WTC11 (cell line): ENCODE measurements at regions not wholly inside any gene's neighbourhood (a gene's known extent, or its start where the extent isn't known, plus 50 kb on each side); places are given as distances from the start of the nearest gene placed in this dataset.

ENCODE experiments used
- ATAC-seq: fragments of 200-7000 bp; cut with Tn5 transposase; 2 replicates; pipeline ENCODE4 v1.10.0; 2021; ENCODE audit warnings: mild to moderate bottlenecking, moderate library complexity
- CTCF ChIA-PET: fragments of 300-600 bp; sonication (Branson Sonifier 250); formaldehyde crosslinking; loops from one replicate; lab custom pipeline; 2021; ENCODE audit warnings: antibody characterized with exemption; lab: Charles Lee
- POLR2A ChIA-PET: fragments of 350-600 bp; sonication (Branson Sonifier 250); formaldehyde crosslinking; loops from one replicate; lab custom pipeline; 2021; ENCODE audit warnings: antibody characterized with exemption; lab: Charles Lee
- DNase-seq: peaks from one replicate; pipeline ENCODE4 v3.0.0; 2021; ENCODE audit warnings: low spot score
- H3K27ac Mint-ChIP-seq: 2 replicates; pipeline ENCODE4 v1.8.0; 2021; ENCODE audit warnings: mixed read lengths
- H3K27me3 Mint-ChIP-seq: 2 replicates; pipeline ENCODE4 v1.8.0; 2021; ENCODE audit warnings: low read depth, mild to moderate bottlenecking, moderate library complexity, mixed read lengths
- H3K36me3 Mint-ChIP-seq: 2 replicates; pipeline ENCODE4 v1.8.0; 2021; ENCODE audit warnings: mixed read lengths
- H3K4me1 Mint-ChIP-seq: 2 replicates; pipeline ENCODE4 v1.8.0; 2022; ENCODE audit warnings: mixed read lengths
- H3K4me3 Mint-ChIP-seq: 2 replicates; pipeline ENCODE4 v1.8.0; 2021; ENCODE audit warnings: mild to moderate bottlenecking, moderate library complexity, mixed read lengths
- H3K9me3 Mint-ChIP-seq: 2 replicates; pipeline ENCODE4 v1.8.0; 2021; ENCODE audit warnings: mixed read lengths
- ARID4B ChIP-seq: sonication (generic); formaldehyde crosslinking; IDR thresholded peaks from 2 replicates; pipeline ENCODE4 v1.8.0; 2023; ENCODE audit warnings: missing genetic modification reagents, mild to moderate bottlenecking, borderline replicate concordance
- CTCF ChIP-seq: fragments of 200-600 bp; IDR thresholded peaks from 2 replicates; pipeline ENCODE4 v1.8.0; 2022; ENCODE audit warnings: antibody characterized with exemption
- ESRRA ChIP-seq: sonication (generic); formaldehyde crosslinking; IDR thresholded peaks from 2 replicates; pipeline ENCODE4 v1.8.1; 2022; ENCODE audit warnings: mild to moderate bottlenecking, missing genetic modification reagents, borderline replicate concordance
- ETV6 ChIP-seq: sonication (generic); formaldehyde crosslinking; IDR thresholded peaks from 2 replicates; pipeline ENCODE4 v1.8.1; 2022; ENCODE audit warnings: mild to moderate bottlenecking, missing genetic modification reagents
- GTF2I ChIP-seq: fragments of 250-450 bp; sonication (Bioruptor Pico); conservative IDR thresholded peaks from 2 replicates; pipeline ENCODE4 v1.4.0; 2021; ENCODE audit warnings: mild to moderate bottlenecking
- IRF2 ChIP-seq: sonication (generic); formaldehyde crosslinking; IDR thresholded peaks from 2 replicates; pipeline ENCODE4 v1.8.0; 2022; ENCODE audit warnings: low read depth, missing genetic modification reagents, borderline replicate concordance
- JAZF1 ChIP-seq: fragments of 250-450 bp; sonication (Bioruptor Pico); IDR thresholded peaks from 2 replicates; pipeline ENCODE4 v1.9.0; 2021; ENCODE audit warnings: moderate library complexity, mild to moderate bottlenecking, inconsistent platforms
- KAT7 ChIP-seq: sonication (generic); formaldehyde crosslinking; IDR thresholded peaks from 2 replicates; pipeline ENCODE4 v1.8.1; 2023; ENCODE audit warnings: missing genetic modification reagents, mild to moderate bottlenecking, borderline replicate concordance
- MYBL2 ChIP-seq: sonication (generic); formaldehyde crosslinking; IDR thresholded peaks from 2 replicates; pipeline ENCODE4 v1.8.1; 2023; ENCODE audit warnings: mild to moderate bottlenecking, moderate library complexity, missing genetic modification reagents
- NR2C2 ChIP-seq: sonication (generic); formaldehyde crosslinking; IDR thresholded peaks from 2 replicates; pipeline ENCODE4 v1.8.0; 2022; ENCODE audit warnings: mild to moderate bottlenecking, missing genetic modification reagents
- SMAD3 ChIP-seq: sonication (generic); formaldehyde crosslinking; IDR thresholded peaks from 2 replicates; pipeline ENCODE4 v1.8.0; 2022; ENCODE audit warnings: missing genetic modification reagents, mild to moderate bottlenecking, borderline replicate concordance
- SOX15 ChIP-seq: fragments of 250-450 bp; sonication (Bioruptor Pico); IDR thresholded peaks from 2 replicates; pipeline ENCODE4 v1.9.0; 2021; ENCODE audit warnings: mild to moderate bottlenecking
- TEAD1 ChIP-seq: sonication (generic); formaldehyde crosslinking; IDR thresholded peaks from 2 replicates; pipeline ENCODE4 v1.8.0; 2022; ENCODE audit warnings: mild to moderate bottlenecking, missing genetic modification reagents
- ZNF121 ChIP-seq: sonication (generic); formaldehyde crosslinking; IDR thresholded peaks from 2 replicates; pipeline ENCODE4 v1.8.0; 2023; ENCODE audit warnings: missing genetic modification reagents
- ZNF138 ChIP-seq: sonication (generic); formaldehyde crosslinking; conservative IDR thresholded peaks from 2 replicates; pipeline ENCODE4 v1.8.1; 2022; ENCODE audit warnings: mild to moderate bottlenecking, moderate library complexity, missing genetic modification reagents
- ZNF219 ChIP-seq: sonication (generic); formaldehyde crosslinking; IDR thresholded peaks from 2 replicates; pipeline ENCODE4 v1.8.0; 2023; ENCODE audit warnings: missing genetic modification reagents, mild to moderate bottlenecking, borderline replicate concordance
- ZNF317 ChIP-seq: sonication (generic); formaldehyde crosslinking; IDR thresholded peaks from 2 replicates; pipeline ENCODE4 v1.8.1; 2023; ENCODE audit warnings: low read depth, mild to moderate bottlenecking, moderate library complexity, missing genetic modification reagents, borderline replicate concordance
- ZNF396 ChIP-seq: fragments of 250-450 bp; sonication (Bioruptor Pico); IDR thresholded peaks from 2 replicates; pipeline ENCODE4 v1.8.0; 2021; ENCODE audit warnings: mild to moderate bottlenecking, moderate library complexity, borderline replicate concordance
- ZNF425 ChIP-seq: fragments of 250-450 bp; sonication (Bioruptor Pico); conservative IDR thresholded peaks from 2 replicates; pipeline ENCODE4 v1.9.0; 2021; ENCODE audit warnings: mild to moderate bottlenecking
- ZNF671 ChIP-seq: fragments of 250-450 bp; sonication (Bioruptor Pico); IDR thresholded peaks from 2 replicates; pipeline ENCODE4 v1.8.0; 2021; ENCODE audit warnings: mild to moderate bottlenecking
- TF ChIP-seq, protein P1 (sequence below): sonication (generic); formaldehyde crosslinking; IDR thresholded peaks from 2 replicates; pipeline ENCODE4 v1.8.0; 2022; ENCODE audit warnings: mild to moderate bottlenecking, missing genetic modification reagents
- TF ChIP-seq, protein P2 (sequence below): fragments of 250-450 bp; sonication (Bioruptor Pico); IDR thresholded peaks from 2 replicates; pipeline ENCODE4 v2.1.2; 2022; ENCODE audit warnings: mild to moderate bottlenecking, moderate library complexity
- TF ChIP-seq, protein P3 (sequence below): sonication (generic); formaldehyde crosslinking; IDR thresholded peaks from 2 replicates; pipeline ENCODE4 v1.8.1; 2023; ENCODE audit warnings: mild to moderate bottlenecking, missing genetic modification reagents, borderline replicate concordance

DNA sequence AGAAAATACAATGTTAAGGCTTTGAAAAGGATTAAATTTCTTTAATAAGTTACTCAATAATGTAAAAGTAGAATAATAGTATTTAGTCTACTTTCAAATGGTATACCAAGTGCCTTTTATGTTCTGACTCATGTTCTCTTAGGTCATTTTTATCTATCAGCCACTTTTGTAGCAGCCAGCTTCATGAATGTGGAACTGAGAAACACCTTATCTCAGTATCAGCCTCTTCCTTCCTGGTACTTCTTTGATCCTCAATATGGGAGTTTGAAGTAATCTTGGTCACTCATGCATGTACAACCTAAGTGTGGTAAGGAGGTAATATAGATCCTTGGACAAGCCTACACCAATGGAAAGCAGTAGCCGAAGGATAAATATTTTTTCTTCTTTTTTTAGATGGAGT lies 180.4 kb upstream of the NRXN1 start:
- H3K36me3 Mint-ChIP-seq, result no peaks in the 10 kb centered on the region
- H3K9me3 Mint-ChIP-seq, result peaks cover 3% of the 10 kb centered on the region; the same call in 1 of the 2 replicates
- ChIA-PET CTCF (no interaction called here), POLR2A (no interaction called here)
- H3K27me3 Mint-ChIP-seq, result no peaks in the 10 kb centered on the region
- no peak for ATAC-seq
- H3K4me1 Mint-ChIP-seq, result no peaks in the 10 kb centered on the region
- no peak for DNase-seq
- TF ChIP-seq ARID4B (CRISPR knock-in tag) (no peak), ZNF425 (CRISPR knock-in tag) (no peak), ZNF219 (CRISPR knock-in tag) (no peak), CTCF (no peak), KAT7 (CRISPR knock-in tag) (no peak), ESRRA (no peak), SOX15 (CRISPR knock-in tag) (no peak), IRF2 (CRISPR knock-in tag) (no peak), ZNF317 (no peak), ETV6 (CRISPR knock-in tag) (no peak), SMAD3 (CRISPR knock-in tag) (no peak), NR2C2 (CRISPR knock-in tag) (no peak), ZNF396 (CRISPR knock-in tag) (no peak), TEAD1 (no peak), GTF2I (CRISPR knock-in tag) (no peak), ZNF138 (CRISPR knock-in tag) (no peak)
- TF ChIP-seq, protein P1, sequence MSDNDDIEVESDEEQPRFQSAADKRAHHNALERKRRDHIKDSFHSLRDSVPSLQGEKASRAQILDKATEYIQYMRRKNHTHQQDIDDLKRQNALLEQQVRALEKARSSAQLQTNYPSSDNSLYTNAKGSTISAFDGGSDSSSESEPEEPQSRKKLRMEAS (CRISPR knock-in tag), result no peak
- no peak overlapping the region for H3K27ac Mint-ChIP-seq
- H3K4me3 Mint-ChIP-seq, result no peak overlapping the region

- ATAC-seq (no peak), DNase-seq (no peak)
- H3K27me3 Mint-ChIP-seq, result no peaks in the 10 kb centered on the region
- H3K9me3 Mint-ChIP-seq, result peaks cover 7% of the 10 kb centered on the region; the same call in 1 of the 2 replicates
- no peaks in the 10 kb centered on the region for H3K36me3 Mint-ChIP-seq
- H3K27ac Mint-ChIP-seq, result no peak overlapping the region
- no peak overlapping the region for H3K4me3 Mint-ChIP-seq
- H3K4me1 Mint-ChIP-seq, result no peaks in the 10 kb centered on the region
- ChIA-PET POLR2A (no interaction called here), CTCF (no interaction called here)
- TF ChIP-seq, protein P2, sequence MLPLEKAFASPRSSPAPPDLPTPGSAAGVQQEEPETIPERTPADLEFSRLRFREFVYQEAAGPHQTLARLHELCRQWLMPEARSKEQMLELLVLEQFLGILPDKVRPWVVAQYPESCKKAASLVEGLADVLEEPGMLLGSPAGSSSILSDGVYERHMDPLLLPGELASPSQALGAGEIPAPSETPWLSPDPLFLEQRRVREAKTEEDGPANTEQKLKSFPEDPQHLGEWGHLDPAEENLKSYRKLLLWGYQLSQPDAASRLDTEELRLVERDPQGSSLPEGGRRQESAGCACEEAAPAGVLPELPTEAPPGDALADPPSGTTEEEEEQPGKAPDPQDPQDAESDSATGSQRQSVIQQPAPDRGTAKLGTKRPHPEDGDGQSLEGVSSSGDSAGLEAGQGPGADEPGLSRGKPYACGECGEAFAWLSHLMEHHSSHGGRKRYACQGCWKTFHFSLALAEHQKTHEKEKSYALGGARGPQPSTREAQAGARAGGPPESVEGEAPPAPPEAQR (CRISPR knock-in tag), result no peak
- TF ChIP-seq ZNF121 (no peak), ZNF317 (no peak), JAZF1 (CRISPR knock-in tag) (no peak), MYBL2 (CRISPR knock-in tag) (no peak), SMAD3 (CRISPR knock-in tag) (no peak), NR2C2 (CRISPR knock-in tag) (no peak), ZNF671 (CRISPR knock-in tag) (no peak), TEAD1 (no peak)
- TF ChIP-seq, protein P3, sequence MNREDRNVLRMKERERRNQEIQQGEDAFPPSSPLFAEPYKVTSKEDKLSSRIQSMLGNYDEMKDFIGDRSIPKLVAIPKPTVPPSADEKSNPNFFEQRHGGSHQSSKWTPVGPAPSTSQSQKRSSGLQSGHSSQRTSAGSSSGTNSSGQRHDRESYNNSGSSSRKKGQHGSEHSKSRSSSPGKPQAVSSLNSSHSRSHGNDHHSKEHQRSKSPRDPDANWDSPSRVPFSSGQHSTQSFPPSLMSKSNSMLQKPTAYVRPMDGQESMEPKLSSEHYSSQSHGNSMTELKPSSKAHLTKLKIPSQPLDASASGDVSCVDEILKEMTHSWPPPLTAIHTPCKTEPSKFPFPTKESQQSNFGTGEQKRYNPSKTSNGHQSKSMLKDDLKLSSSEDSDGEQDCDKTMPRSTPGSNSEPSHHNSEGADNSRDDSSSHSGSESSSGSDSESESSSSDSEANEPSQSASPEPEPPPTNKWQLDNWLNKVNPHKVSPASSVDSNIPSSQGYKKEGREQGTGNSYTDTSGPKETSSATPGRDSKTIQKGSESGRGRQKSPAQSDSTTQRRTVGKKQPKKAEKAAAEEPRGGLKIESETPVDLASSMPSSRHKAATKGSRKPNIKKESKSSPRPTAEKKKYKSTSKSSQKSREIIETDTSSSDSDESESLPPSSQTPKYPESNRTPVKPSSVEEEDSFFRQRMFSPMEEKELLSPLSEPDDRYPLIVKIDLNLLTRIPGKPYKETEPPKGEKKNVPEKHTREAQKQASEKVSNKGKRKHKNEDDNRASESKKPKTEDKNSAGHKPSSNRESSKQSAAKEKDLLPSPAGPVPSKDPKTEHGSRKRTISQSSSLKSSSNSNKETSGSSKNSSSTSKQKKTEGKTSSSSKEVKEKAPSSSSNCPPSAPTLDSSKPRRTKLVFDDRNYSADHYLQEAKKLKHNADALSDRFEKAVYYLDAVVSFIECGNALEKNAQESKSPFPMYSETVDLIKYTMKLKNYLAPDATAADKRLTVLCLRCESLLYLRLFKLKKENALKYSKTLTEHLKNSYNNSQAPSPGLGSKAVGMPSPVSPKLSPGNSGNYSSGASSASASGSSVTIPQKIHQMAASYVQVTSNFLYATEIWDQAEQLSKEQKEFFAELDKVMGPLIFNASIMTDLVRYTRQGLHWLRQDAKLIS (CRISPR knock-in tag), result no peak
Measured at GRCh38 chr2:51208521-51208920, 176.6 kb upstream of the NRXN1 start.
